PC-9 (cell line): ENCODE measurements at regions not wholly inside any gene's neighbourhood (a gene's known extent, or its start where the extent isn't known, plus 50 kb on each side); places are given as distances from the start of the nearest gene placed in this dataset.

Experiments
- EZH2 ChIP-seq: fragments of 200-600 bp; sonication (generic); IDR thresholded peaks from 2 replicates; pipeline ENCODE4 v1.8.0; 2017; ENCODE audit warnings: antibody characterized with exemption, low read depth
- TF ChIP-seq, protein P1 (sequence below): fragments of 200-600 bp; sonication (generic); conservative IDR thresholded peaks from 2 replicates; pipeline ENCODE4 v1.6.1; 2017; ENCODE audit warnings: mixed run types, antibody characterized with exemption, mild to moderate bottlenecking, moderate library complexity

DNA sequence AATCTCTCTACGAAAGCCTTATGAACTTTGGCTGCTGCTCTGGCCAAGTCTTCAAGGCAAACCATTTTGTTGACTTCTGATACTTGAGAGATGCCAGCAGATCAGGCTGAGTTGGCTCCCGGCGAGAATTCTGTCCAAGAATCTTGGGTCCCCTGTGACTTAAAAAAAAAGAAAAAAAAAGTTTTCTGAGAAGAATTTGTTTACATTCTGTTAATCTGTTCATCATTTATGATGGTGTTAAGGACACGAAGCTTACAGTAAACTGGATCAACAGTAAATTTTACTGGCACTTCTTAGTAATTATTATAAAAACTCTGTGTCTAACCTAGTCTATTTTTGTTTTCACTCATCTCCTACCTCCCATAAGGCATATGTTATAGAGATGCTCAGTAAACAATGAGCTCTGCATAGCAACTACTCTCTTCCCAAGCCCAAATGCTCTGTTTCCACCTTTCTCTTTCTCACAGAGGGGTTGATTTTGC lies 320.9 kb upstream of the RASGRP1 start:
- TF ChIP-seq EZH2: no peak
- TF ChIP-seq, protein P1, sequence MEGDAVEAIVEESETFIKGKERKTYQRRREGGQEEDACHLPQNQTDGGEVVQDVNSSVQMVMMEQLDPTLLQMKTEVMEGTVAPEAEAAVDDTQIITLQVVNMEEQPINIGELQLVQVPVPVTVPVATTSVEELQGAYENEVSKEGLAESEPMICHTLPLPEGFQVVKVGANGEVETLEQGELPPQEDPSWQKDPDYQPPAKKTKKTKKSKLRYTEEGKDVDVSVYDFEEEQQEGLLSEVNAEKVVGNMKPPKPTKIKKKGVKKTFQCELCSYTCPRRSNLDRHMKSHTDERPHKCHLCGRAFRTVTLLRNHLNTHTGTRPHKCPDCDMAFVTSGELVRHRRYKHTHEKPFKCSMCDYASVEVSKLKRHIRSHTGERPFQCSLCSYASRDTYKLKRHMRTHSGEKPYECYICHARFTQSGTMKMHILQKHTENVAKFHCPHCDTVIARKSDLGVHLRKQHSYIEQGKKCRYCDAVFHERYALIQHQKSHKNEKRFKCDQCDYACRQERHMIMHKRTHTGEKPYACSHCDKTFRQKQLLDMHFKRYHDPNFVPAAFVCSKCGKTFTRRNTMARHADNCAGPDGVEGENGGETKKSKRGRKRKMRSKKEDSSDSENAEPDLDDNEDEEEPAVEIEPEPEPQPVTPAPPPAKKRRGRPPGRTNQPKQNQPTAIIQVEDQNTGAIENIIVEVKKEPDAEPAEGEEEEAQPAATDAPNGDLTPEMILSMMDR: no peak
